Panc1 (cell line): ENCODE measurements at regions not wholly inside any gene's neighbourhood (a gene's known extent, or its start where the extent isn't known, plus 50 kb on each side); places are given as distances from the start of the nearest gene placed in this dataset.

ENCODE experiments used
- ATAC-seq: fragments of 200-7000 bp; cut with Tn5 transposase; 2 replicates; pipeline ENCODE4 v1.9.1; 2020; ENCODE audit warnings: mild to moderate bottlenecking, moderate library complexity
- BruUV-seq: library from RNA; stranded (reverse); fragments of 400-500 nt; replicated peaks from 2 replicates; lab custom pipeline; 2021; lab: Mats Ljungman, UMichigan
- CTCF ChIA-PET: fragments of 300-600 bp; sonication (Branson Sonifier 250); formaldehyde crosslinking; loops from one replicate; lab custom pipeline; 2022; ENCODE audit warnings: antibody characterized with exemption; lab: Charles Lee
- POLR2A ChIA-PET: fragments of 300-600 bp; sonication (Branson Sonifier 250); formaldehyde crosslinking; loops from one replicate; lab custom pipeline; 2022; ENCODE audit warnings: antibody characterized with exemption; lab: Charles Lee
- DNase-seq: peaks from one replicate; pipeline ENCODE4 v3.0.0-alpha.2; 2010; ENCODE audit warnings: low read depth, low spot score
- H3K27ac ChIP-seq: 2 replicates; pipeline ENCODE4 v1.5.1; 2011; ENCODE audit warnings: mild to moderate bottlenecking, low read length, inconsistent platforms
- H3K27me3 ChIP-seq: fragments of 200-500 bp; sonication (Bioruptor generic); 2 replicates; pipeline ENCODE4 v1.6.0; 2014; ENCODE audit warnings: low read length, inconsistent platforms; ENCODE audit not compliant: control insufficient read depth, insufficient read depth
- H3K36me3 ChIP-seq: fragments of 200-500 bp; sonication (Bioruptor generic); 2 replicates; pipeline ENCODE4 v1.5.1; 2014; ENCODE audit warnings: inconsistent platforms, mild to moderate bottlenecking, low read length, moderate library complexity; ENCODE audit not compliant: control insufficient read depth, insufficient read depth
- H3K4me1 ChIP-seq: 2 replicates; pipeline ENCODE4 v1.5.1; 2011; ENCODE audit warnings: inconsistent platforms, mild to moderate bottlenecking, low read length, moderate library complexity; ENCODE audit not compliant: control insufficient read depth, insufficient read depth
- H3K4me3 ChIP-seq, 2 experiments: 2 replicates each; pipeline ENCODE4 v1.5.1; 2011 to 2012; ENCODE audit warnings: low read depth in 2 of 2, low read length in 2 of 2, mild to moderate bottlenecking in 2 of 2, inconsistent platforms in 1 of 2, moderate library complexity in 1 of 2
- H3K9me3 ChIP-seq: fragments of 200-500 bp; sonication (Bioruptor generic); 2 replicates; pipeline ENCODE4 v1.5.1; 2014; ENCODE audit warnings: low read depth, mild to moderate bottlenecking, inconsistent platforms, low read length, moderate library complexity; ENCODE audit not compliant: control insufficient read depth, insufficient read depth
- POLR2AphosphoS5 ChIP-seq: IDR thresholded peaks from 2 replicates; pipeline ENCODE4 v1.6.1; 2012; ENCODE audit warnings: mild to moderate bottlenecking, low read depth, low read length, moderate library complexity
- SIN3A ChIP-seq: IDR thresholded peaks from 2 replicates; pipeline ENCODE4 v1.6.1; 2012; ENCODE audit warnings: low read depth, mild to moderate bottlenecking, low read length, moderate library complexity, borderline replicate concordance; ENCODE audit not compliant: insufficient read depth
- TCF7L2 ChIP-seq: IDR thresholded peaks from 2 replicates; pipeline ENCODE4 v1.6.1; 2011; ENCODE audit warnings: mild to moderate bottlenecking, low read depth, low read length, inconsistent platforms
- in situ Hi-C: cut with HindIII; loops from 2 replicates; pipeline ENCODE4 v1.10.0; 2016; ENCODE audit warnings: low sequenced_read_pairs, low pct_unique_long_range_greater_than_20kb
- intact Hi-C: fragments of 100-400 bp; cut with micrococcal nuclease; formaldehyde crosslinking; loops from one replicate; pipeline ENCODE4 v1.10.0; 2022; ENCODE audit not compliant: unreplicated experiment
- TF ChIP-seq, protein P1 (sequence below), 2 experiments: IDR thresholded peaks; 2 replicates each; pipeline ENCODE4 v1.6.1; 2011 to 2012; ENCODE audit warnings: low read depth in 2 of 2, control low read depth in 1 of 2, low read length in 1 of 2, mild to moderate bottlenecking in 1 of 2, moderate library complexity in 1 of 2; ENCODE audit not compliant: insufficient read depth in 1 of 2
- TF ChIP-seq, protein P2 (sequence below): fragments of 450-650 bp; IDR thresholded peaks from 2 replicates; pipeline ENCODE4 v1.5.1; 2017; ENCODE audit warnings: mild to moderate bottlenecking

DNA sequence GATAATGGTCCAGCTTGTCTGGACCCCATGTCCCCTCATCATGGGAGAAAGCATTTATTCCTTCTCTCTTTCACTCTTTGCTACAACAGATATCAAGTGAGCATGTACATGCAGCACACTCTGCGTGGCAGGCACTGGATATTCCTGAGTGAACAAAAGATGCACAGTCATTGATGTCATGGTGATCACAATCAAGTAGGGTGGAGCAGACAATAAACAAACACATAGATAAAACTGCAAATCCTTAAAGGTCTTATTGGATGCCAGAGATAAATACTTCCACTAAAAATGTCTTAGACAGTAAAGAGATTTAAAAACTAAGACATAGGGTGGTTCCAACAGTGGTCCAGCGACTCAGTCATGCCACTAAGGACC lies 178.0 kb downstream of the ZC3H11B start:
- BruUV-seq = no TSS peak
- in situ Hi-C loops (no loop called here), intact Hi-C loops (no loop called here)
- no peak for DNase-seq
- H3K9me3 ChIP-seq = no peaks in the 10 kb centered on the region
- H3K4me3 ChIP-seq = no peak overlapping the region
- H3K27ac ChIP-seq = no peak overlapping the region
- TF ChIP-seq, protein P1, sequence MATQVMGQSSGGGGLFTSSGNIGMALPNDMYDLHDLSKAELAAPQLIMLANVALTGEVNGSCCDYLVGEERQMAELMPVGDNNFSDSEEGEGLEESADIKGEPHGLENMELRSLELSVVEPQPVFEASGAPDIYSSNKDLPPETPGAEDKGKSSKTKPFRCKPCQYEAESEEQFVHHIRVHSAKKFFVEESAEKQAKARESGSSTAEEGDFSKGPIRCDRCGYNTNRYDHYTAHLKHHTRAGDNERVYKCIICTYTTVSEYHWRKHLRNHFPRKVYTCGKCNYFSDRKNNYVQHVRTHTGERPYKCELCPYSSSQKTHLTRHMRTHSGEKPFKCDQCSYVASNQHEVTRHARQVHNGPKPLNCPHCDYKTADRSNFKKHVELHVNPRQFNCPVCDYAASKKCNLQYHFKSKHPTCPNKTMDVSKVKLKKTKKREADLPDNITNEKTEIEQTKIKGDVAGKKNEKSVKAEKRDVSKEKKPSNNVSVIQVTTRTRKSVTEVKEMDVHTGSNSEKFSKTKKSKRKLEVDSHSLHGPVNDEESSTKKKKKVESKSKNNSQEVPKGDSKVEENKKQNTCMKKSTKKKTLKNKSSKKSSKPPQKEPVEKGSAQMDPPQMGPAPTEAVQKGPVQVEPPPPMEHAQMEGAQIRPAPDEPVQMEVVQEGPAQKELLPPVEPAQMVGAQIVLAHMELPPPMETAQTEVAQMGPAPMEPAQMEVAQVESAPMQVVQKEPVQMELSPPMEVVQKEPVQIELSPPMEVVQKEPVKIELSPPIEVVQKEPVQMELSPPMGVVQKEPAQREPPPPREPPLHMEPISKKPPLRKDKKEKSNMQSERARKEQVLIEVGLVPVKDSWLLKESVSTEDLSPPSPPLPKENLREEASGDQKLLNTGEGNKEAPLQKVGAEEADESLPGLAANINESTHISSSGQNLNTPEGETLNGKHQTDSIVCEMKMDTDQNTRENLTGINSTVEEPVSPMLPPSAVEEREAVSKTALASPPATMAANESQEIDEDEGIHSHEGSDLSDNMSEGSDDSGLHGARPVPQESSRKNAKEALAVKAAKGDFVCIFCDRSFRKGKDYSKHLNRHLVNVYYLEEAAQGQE (IDR thresholded peaks at IDR 0.05; ENCODE audit: insufficient read depth in 1 of 2, low read depth in 2 of 2, low read length in 1 of 2) = no peak
- TF ChIP-seq, protein P2, sequence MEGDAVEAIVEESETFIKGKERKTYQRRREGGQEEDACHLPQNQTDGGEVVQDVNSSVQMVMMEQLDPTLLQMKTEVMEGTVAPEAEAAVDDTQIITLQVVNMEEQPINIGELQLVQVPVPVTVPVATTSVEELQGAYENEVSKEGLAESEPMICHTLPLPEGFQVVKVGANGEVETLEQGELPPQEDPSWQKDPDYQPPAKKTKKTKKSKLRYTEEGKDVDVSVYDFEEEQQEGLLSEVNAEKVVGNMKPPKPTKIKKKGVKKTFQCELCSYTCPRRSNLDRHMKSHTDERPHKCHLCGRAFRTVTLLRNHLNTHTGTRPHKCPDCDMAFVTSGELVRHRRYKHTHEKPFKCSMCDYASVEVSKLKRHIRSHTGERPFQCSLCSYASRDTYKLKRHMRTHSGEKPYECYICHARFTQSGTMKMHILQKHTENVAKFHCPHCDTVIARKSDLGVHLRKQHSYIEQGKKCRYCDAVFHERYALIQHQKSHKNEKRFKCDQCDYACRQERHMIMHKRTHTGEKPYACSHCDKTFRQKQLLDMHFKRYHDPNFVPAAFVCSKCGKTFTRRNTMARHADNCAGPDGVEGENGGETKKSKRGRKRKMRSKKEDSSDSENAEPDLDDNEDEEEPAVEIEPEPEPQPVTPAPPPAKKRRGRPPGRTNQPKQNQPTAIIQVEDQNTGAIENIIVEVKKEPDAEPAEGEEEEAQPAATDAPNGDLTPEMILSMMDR = no peak
- no peak for TF ChIP-seq TCF7L2
- no peak for TF ChIP-seq SIN3A
- no peak for TF ChIP-seq POLR2AphosphoS5
- H3K27me3 ChIP-seq = no peaks in the 10 kb centered on the region
- no peaks in the 10 kb centered on the region for H3K36me3 ChIP-seq
- ChIA-PET CTCF (no interaction called here), POLR2A (no interaction called here)
- no peaks in the 10 kb centered on the region for H3K4me1 ChIP-seq
- no peak for ATAC-seq

DNA sequence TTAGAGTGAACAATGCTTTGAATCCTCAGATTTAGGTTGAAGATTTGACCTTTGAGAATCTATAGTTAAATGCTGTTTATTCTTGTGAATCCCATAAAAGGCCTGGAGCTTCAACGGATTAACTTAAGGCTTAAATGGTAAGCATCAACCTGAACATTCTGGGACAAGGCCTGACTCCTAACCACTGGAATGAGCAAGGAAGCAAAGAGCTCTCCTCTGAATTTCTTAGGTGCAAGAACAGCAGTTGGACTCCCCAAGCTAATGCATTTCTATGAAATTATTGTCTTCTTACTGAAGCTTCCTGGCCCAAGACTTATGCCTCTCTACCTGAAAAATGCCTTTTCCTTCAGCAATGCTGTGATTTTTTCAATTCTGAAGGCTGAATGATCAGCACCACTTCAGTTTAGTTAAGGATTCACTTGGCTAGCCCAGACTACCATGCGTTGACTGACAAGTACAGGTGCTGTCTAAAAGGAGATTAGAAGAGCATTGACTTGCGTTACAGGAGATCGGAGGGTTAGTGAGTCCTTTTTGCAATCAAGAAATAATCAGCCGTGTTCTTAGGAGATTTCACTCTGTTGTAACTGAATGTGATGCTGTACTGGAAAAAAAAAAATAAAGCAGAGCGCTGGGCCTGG lies 178.5 kb downstream of the ZC3H11B start:
- DNase-seq = no peak
- Histone ChIP-seq H3K9me3 (no peaks in the 10 kb centered on the region), H3K27ac (no peak overlapping the region), H3K36me3 (no peaks in the 10 kb centered on the region), H3K4me1 (no peaks in the 10 kb centered on the region), H3K4me3 (no peak overlapping the region), H3K27me3 (no peaks in the 10 kb centered on the region)
- ChIA-PET POLR2A (no interaction called here), CTCF (no interaction called here)
- ATAC-seq = no peak
- TF ChIP-seq SIN3A (no peak), POLR2AphosphoS5 (no peak), TCF7L2 (no peak)
- TF ChIP-seq, protein P2 = no peak
- TF ChIP-seq, protein P1 (IDR thresholded peaks at IDR 0.05; ENCODE audit: insufficient read depth in 1 of 2, low read depth in 2 of 2, low read length in 1 of 2) = no peak
- intact Hi-C loops = no loop called here
- in situ Hi-C loops = no loop called here
- no TSS peak for BruUV-seq
